Cardiac muscle cell (in vitro differentiated cells and primary cell): ENCODE measurements at regions not wholly inside any gene's neighbourhood (a gene's known extent, or its start where the extent isn't known, plus 50 kb on each side); places are given as distances from the start of the nearest gene placed in this dataset.
"Not testable (repeated sequence)": the region's sequence is repeated elsewhere in the genome, so short reads cannot be mapped to it uniquely, and the experiment has no call there.

ENCODE experiments used
- DNase-seq, 2 donors: peaks; one replicate each; pipeline versions ENCODE4 v3.0.0 to v3.0.0-alpha.2; 2010 to 2017; ENCODE audit warnings: low read depth in 1 of 2, low spot score in 1 of 2
- H3K27ac ChIP-seq: fragments of 200-600 bp; sonication (generic); 2 replicates; pipeline ENCODE4 v1.5.1; 2016
- H3K27me3 ChIP-seq: fragments of 200-600 bp; sonication (generic); 2 replicates; pipeline ENCODE4 v1.6.0; 2016; ENCODE audit warnings: control low read depth
- H3K36me3 ChIP-seq: fragments of 200-600 bp; sonication (generic); 2 replicates; pipeline ENCODE4 v1.5.1; 2016; ENCODE audit warnings: control low read depth
- H3K4me1 ChIP-seq: fragments of 200-600 bp; sonication (generic); 2 replicates; pipeline ENCODE4 v1.8.1; 2017; ENCODE audit warnings: low read depth, mild to moderate bottlenecking, mixed run types
- H3K4me3 ChIP-seq: fragments of 200-600 bp; sonication (generic); 2 replicates; pipeline ENCODE4 v1.5.1; 2016; ENCODE audit warnings: mild to moderate bottlenecking
- H3K9me3 ChIP-seq: fragments of 200-600 bp; sonication (generic); 2 replicates; pipeline ENCODE4 v1.5.1; 2017; ENCODE audit warnings: low read depth, mild to moderate bottlenecking, control low read depth
- CTCF ChIP-seq: IDR thresholded peaks from 2 replicates; pipeline ENCODE4 v1.5.1; 2012; ENCODE audit warnings: low read depth, mild to moderate bottlenecking, low read length

GRCh38 chr3:88828466-88828865 is 279.0 kb upstream of the EPHA3 start:
- TF ChIP-seq CTCF: no peak
- no peaks in the 10 kb centered on the region for H3K36me3 ChIP-seq
- H3K4me1 ChIP-seq: peaks cover 6% of the 10 kb centered on the region
- no peak overlapping the region for H3K27ac ChIP-seq
- no peaks in the 10 kb centered on the region for H3K27me3 ChIP-seq
- no peak for DNase-seq
- H3K9me3 ChIP-seq: no peaks in the 10 kb centered on the region
- no peak overlapping the region for H3K4me3 ChIP-seq

- no peak overlapping the region for H3K27ac ChIP-seq
- H3K27me3 ChIP-seq: no peaks in the 10 kb centered on the region
- DNase-seq: no peak
- H3K4me3 ChIP-seq: no peak overlapping the region
- H3K9me3 ChIP-seq: no peaks in the 10 kb centered on the region
- H3K36me3 ChIP-seq: no peaks in the 10 kb centered on the region
- TF ChIP-seq CTCF: no peak
- no peaks in the 10 kb centered on the region for H3K4me1 ChIP-seq
These were observed 254.8 kb upstream of the EPHA3 start for GRCh38 chr3:88852606-88853005.

GRCh38 chr3:88863196-88863595 is 244.2 kb upstream of the EPHA3 start:
- H3K36me3 ChIP-seq: no peaks in the 10 kb centered on the region
- no peaks in the 10 kb centered on the region for H3K9me3 ChIP-seq
- DNase-seq: no peak
- H3K4me3 ChIP-seq: no peak overlapping the region
- H3K27me3 ChIP-seq: no peaks in the 10 kb centered on the region
- no peak overlapping the region for H3K27ac ChIP-seq
- H3K4me1 ChIP-seq: no peaks in the 10 kb centered on the region
- no peak for TF ChIP-seq CTCF

GRCh38 chr3:88876724-88877123 is 230.7 kb upstream of the EPHA3 start:
- Histone ChIP-seq H3K27me3 (no peaks in the 10 kb centered on the region), H3K27ac (no peak overlapping the region), H3K4me3 (no peak overlapping the region), H3K36me3 (no peaks in the 10 kb centered on the region), H3K4me1 (no peaks in the 10 kb centered on the region), H3K9me3 (no peaks in the 10 kb centered on the region)
- DNase-seq: no peak
- no peak for TF ChIP-seq CTCF

- Histone ChIP-seq H3K27ac (no peak overlapping the region), H3K9me3 (no peaks in the 10 kb centered on the region), H3K4me1 (no peaks in the 10 kb centered on the region), H3K27me3 (no peaks in the 10 kb centered on the region), H3K36me3 (no peaks in the 10 kb centered on the region), H3K4me3 (no peak overlapping the region)
- DNase-seq: no peak
- no peak for TF ChIP-seq CTCF
These were observed 227.5 kb upstream of the EPHA3 start for GRCh38 chr3:88879905-88880304.

GRCh38 chr3:88882121-88882520 is 225.3 kb upstream of the EPHA3 start:
- Histone ChIP-seq H3K27me3 (no peaks in the 10 kb centered on the region), H3K4me1 (no peaks in the 10 kb centered on the region)

GRCh38 chr3:88886624-88887023 is 220.8 kb upstream of the EPHA3 start:
- not testable (repeated sequence) for H3K4me3 ChIP-seq, H3K27me3 ChIP-seq, H3K9me3 ChIP-seq, H3K4me1 ChIP-seq, DNase-seq, H3K27ac ChIP-seq, H3K36me3 ChIP-seq

More at GRCh38 chr3:88882121-88882520, 225.3 kb upstream of the EPHA3 start:
- no peaks in the 10 kb centered on the region for H3K36me3 ChIP-seq
- TF ChIP-seq CTCF: no peak
- no peaks in the 10 kb centered on the region for H3K9me3 ChIP-seq
- no peak overlapping the region for H3K4me3 ChIP-seq
- DNase-seq: no peak
- H3K27ac ChIP-seq: no peak overlapping the region
